ENCODE measurements at regions not wholly inside any gene's neighbourhood (a gene's known extent, or its start where the extent isn't known, plus 50 kb on each side); places are given as distances from the start of the nearest gene placed in this dataset.
"Not testable (repeated sequence)": the region's sequence is repeated elsewhere in the genome, so short reads cannot be mapped to it uniquely, and the experiment has no call there.

GRCh38 chr4:128653527-128654444 lies 155.7 kb upstream of the JADE1 start:
- FAIRE-seq (no peak), DNase-seq (ENCODE audit: insufficient read length, low spot score) (no peak)

GRCh38 chr4:128649575-128650205 lies 159.8 kb upstream of the JADE1 start:
- FAIRE-seq (no peak), DNase-seq (ENCODE audit: insufficient read length, low spot score) (no peak)

DNA sequence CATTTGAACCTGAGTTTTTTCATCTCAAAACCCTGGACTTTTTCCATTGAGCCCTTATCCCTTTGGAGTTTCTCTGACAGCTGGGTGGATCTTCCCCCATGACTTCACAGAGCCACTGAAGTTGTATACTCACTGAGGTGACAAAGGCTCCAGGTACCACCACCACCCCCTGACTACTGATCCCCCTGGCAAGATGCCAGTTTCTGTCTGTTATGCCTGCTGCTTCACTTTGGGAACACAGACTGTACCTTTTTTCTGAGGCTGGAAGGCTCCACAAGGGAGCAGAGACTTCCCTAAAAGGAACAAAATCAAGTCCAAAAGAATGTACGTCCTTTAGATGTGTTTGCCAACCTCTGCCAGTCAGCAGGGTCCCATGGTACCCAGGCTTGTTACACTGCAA lies 160.3 kb upstream of the JADE1 start:
- FAIRE-seq (no peak), DNase-seq (ENCODE audit: insufficient read length, low spot score) (no peak)

GRCh38 chr4:128648021-128648420 lies 161.5 kb upstream of the JADE1 start:
- DNase-seq (ENCODE audit: insufficient read length, low spot score) = no peak
- FAIRE-seq = no peak

- not testable (repeated sequence) for DNase-seq (ENCODE audit: insufficient read length, low spot score); FAIRE-seq
Observed at GRCh38 chr4:128646893-128647292, 162.6 kb upstream of the JADE1 start.

DNA sequence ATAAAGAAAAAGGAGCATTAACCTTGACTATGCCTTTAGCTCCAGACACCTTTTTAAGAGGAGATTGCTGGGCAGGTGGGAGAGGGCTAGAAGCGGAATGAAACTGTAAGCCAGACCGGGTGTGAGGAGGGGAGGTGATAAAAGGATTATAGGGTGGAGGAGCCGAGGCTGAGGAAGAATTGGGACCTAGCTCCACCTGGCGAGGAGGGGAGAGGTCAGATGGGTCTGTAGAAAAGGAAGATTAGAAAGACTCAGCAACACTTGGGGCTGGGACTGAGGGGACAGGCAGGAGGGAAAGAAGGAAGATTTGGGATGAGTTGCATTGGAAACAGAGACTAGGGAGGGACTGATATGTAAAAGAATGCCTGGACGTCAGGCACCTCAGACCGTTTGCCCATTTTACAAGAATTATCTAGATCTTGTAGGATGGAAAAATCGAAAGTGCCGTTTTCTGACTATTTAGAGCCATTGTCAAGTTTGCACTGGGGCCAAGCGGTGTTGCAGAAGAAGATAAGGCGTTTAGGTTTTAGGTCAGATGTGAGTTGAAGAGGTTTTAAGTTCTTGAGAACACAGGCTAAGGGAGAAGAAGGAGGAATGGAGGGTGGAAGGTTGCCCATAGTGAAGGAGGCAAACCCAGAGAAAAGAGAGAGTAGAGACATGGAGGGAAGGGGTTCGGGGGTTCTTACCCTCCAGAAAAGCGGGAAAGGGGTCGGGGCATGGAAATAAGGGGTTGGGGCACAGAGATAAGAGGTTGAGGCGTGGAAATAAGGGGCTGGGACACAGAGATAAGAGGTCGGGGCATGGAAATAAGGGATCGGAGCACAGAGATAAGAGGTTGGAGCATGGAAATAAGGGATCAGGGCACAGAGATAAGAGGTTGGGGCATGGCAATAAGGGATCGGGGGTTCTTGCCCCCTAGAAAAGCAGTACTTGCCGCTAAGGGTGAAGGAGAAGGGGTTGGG lies 164.5 kb upstream of the JADE1 start:
- not testable (repeated sequence) for FAIRE-seq; DNase-seq (ENCODE audit: insufficient read length, low spot score)

DNA sequence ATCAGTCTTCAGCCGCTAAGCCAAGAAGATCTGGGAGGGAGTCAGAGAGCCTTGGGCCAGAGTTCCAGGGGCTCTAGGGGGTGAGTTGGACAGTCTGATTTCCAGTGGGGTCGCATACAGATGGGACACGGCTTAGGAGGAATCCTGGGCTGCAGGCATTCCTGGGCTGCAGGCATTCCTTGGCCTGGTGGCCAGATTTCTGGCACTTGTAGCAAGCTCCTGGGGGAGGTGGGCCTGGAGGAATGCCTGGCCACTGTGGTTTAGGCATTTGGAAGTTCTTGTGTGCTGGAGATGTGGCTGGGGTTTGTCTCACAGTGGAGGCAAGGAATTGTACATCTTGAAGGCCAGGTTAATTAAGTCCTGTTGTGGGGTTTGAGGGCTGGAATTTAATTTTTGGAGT lies 165.4 kb upstream of the JADE1 start:
- FAIRE-seq; DNase-seq (ENCODE audit: insufficient read length, low spot score): not testable (repeated sequence)

DNA sequence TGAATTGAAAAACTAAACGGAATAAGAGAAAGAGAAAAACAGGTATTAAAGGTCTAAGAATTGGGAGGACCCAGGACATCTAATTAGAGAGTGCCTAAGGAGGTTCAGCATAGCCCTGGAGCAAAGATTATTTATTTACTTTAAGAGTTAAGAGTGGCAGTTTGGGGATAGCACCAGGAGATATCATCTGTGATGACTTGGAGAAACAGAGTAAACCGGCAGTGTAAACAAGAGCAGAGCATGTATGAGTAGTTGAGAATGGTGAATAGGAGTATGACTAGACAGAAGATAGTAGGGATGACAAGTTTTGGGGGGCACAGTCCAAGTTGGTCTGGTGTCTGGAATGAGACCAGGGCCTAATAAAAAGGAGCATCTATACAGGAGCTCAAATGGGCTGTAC lies 167.9 kb upstream of the JADE1 start:
- FAIRE-seq; DNase-seq (ENCODE audit: insufficient read length, low spot score): not testable (repeated sequence)

DNA sequence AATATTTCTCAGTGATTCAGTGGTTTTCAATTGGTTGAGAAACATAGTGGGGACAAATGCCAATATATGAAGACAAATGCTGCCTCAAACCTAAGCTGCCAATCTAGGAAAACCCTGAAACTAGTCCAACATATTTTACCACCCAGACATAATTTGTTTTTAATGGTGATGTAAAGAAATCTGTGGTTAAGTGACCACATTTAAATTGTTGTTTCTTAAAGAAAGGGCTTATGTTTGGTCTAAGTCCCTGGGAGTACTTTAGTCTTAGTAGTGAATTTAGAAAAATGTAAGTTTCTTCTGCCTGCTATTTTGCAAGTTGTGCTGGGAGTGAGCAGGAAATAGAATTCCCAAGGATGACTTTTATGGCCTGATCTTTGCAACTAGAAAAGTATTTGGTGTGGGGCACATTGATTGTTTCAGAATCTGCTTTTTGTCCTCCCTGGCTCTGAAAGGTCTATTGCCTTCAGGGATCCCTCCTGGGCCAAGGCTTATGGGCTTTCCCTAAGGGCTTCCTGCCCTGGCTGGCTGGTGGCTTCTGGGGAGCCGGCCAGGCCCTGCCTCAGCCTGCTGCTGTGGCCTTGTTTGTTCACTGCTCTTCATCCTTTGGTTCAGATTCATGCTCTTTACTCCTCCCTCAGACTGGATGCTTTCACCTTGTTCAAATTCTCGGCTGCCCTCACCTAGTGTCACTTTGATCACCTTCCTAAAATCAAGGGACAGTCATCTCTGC lies 169.8 kb upstream of the JADE1 start:
- DNase-seq (ENCODE audit: insufficient read length, low spot score) (no peak), FAIRE-seq (no peak)

DNA sequence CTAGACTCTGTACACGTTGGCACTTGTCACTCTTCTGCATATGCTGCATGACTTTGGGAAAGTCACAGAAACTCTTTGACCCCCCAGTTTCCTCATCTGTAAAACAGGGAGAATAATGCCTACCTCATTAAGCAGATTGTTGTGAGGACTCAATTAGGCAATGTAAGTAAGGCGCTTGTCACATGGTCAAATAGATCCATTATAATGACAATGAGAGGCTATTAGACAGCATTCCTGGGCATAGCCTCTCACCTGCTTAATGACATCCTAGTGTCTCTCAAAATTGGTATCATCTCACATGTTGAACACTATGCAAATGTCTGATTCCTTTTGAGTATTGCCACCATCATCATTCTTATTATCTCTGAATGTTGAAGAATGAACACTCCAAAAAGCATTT lies 172.6 kb upstream of the JADE1 start:
- FAIRE-seq = no peak
- no peak for DNase-seq (ENCODE audit: insufficient read length, low spot score)

- FAIRE-seq = no peak
Observed at GRCh38 chr4:128635955-128636560, 173.4 kb upstream of the JADE1 start.

DNA sequence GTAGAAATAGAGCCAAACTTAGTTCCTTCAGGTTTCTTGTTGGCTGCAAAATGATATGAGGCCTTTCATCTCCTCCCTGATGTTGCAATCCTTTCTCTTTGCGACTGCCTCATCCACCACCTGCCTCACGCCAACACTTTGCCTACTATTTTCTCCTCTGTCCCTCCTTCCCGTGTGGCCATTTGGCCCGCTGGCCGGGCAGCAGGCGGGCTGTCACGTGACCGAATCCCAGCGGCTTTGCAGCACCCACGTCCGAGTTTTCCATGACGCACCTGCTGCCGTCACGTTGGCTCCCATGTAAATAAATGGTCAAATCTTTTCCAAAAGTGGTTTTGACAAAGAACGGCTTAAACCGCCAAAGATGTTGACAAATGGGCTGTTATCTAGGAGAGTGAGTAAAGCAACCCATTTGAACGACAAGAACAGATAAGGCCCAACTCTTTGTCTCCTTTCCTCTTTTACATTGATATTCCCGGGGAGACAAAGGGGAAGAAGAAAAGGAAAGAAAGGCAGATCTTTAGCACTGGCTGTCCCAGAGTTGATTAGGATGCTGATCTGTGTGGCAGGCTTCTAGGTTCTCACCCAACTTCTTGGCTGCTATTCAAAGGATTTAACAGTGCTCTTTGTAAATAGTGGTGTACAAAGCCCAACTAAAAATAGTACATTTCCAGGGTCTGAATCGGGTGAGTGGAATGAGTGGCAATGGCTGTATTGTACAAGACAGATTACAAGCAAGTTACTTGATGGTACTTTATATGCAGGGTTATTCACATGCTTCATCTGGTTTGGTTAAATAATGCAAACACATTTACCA lies 174.2 kb upstream of the JADE1 start:
- FAIRE-seq = no peak
- DNase-seq (ENCODE audit: insufficient read length, low spot score) = no peak

More at GRCh38 chr4:128635955-128636560, 173.4 kb upstream of the JADE1 start:
- no peak for DNase-seq (ENCODE audit: insufficient read length, low spot score)

- FAIRE-seq (no peak), DNase-seq (ENCODE audit: insufficient read length, low spot score) (no peak)
Observed at GRCh38 chr4:128633067-128633466, 176.4 kb upstream of the JADE1 start.

GRCh38 chr4:128630871-128631270 lies 178.6 kb upstream of the JADE1 start:
- FAIRE-seq = no peak
- no peak for DNase-seq (ENCODE audit: insufficient read length, low spot score)

GRCh38 chr4:128623508-128624215 lies 185.8 kb upstream of the JADE1 start:
- no peak for FAIRE-seq
- DNase-seq (ENCODE audit: insufficient read length, low spot score) = no peak

DNA sequence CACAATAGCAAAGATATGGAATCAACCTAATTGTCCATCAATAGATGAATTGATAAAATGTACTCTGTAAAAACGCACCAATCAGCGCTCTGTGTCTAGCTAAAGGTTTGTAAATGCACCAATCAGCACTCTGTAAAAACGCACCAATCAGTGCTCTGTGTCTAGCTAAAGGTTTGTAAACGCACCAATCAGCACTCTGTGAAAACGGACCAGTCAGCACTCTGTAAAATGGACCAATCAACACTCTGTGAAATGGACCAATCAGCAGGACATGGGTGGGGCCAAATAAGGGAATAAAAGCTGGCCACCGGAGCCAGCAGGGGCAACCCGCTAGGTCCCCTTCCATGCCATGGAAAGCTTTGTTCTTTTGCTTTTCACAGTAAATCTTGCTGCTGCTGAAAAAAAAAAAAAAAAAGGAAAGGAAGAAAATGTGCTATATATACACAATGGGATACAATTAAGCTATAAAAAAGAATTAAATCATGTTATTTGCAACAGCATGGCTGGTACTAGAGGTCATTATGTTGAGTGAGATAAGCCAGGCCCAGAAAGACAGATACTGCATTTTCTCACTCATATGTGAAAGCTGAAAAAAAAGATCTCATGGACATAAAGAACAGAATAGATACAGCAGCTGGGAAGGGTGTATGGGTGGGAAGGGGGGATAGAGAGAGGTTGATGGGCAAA lies 189.1 kb upstream of the JADE1 start:
- not testable (repeated sequence) for DNase-seq (ENCODE audit: insufficient read length, low spot score); FAIRE-seq

- no peak for FAIRE-seq
- no peak for DNase-seq (ENCODE audit: insufficient read length, low spot score)
Observed at GRCh38 chr4:128615197-128615596, 194.3 kb upstream of the JADE1 start.

DNA sequence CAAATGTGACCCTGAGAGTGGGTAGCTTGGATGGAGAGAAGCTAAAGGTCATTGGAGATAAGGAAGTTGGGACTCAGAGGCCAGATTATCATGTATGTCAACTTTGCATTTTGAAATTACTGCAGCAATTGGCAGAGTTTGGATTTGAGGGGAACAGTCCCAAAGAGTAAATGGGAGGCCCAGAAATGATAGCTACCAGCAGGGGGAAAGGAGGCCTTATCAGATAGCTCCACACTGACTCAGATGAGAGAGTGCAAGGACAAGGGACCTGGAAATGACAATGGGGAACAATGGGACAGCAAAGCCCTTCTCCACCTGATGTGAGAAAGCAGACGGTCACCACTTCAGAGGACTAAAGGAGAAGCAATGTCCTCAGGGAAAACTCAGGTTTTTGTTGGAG lies 201.5 kb upstream of the JADE1 start:
- no peak for FAIRE-seq
- no peak for DNase-seq (ENCODE audit: insufficient read length, low spot score)

Data from GM19239 (cell line).